Endothelial cell of hepatic sinusoid (primary cell): ENCODE measurements at regions not wholly inside any gene's neighbourhood (a gene's known extent, or its start where the extent isn't known, plus 50 kb on each side); places are given as distances from the start of the nearest gene placed in this dataset.

ENCODE experiments used
- in situ Hi-C: cut with HindIII; loops from 2 replicates; pipeline ENCODE4 v1.10.0; 2017; ENCODE audit warnings: low sequenced_read_pairs

GRCh38 chr21:14736672-14737071, 190.6 kb upstream of the SAMSN1 start:
- in situ Hi-C loops, result no loop called here

- in situ Hi-C loops, result no loop called here
These were observed 190.0 kb upstream of the SAMSN1 start for GRCh38 chr21:14736162-14736561.

- in situ Hi-C loops, result no loop called here
These were observed 188.7 kb upstream of the SAMSN1 start for GRCh38 chr21:14734833-14735232.

GRCh38 chr21:14734191-14734590, 188.1 kb upstream of the SAMSN1 start:
- in situ Hi-C loops, result no loop called here

GRCh38 chr21:14725219-14725618, 179.1 kb upstream of the SAMSN1 start:
- in situ Hi-C loops, result no loop called here

- in situ Hi-C loops, result no loop called here
These were observed 176.8 kb upstream of the SAMSN1 start for GRCh38 chr21:14722841-14723483.

- in situ Hi-C loops, result no loop called here
These were observed 174.1 kb upstream of the SAMSN1 start for GRCh38 chr21:14720237-14720636.

GRCh38 chr21:14718951-14719350, 172.8 kb upstream of the SAMSN1 start:
- in situ Hi-C loops, result no loop called here

- in situ Hi-C loops, result no loop called here
These were observed 170.8 kb upstream of the SAMSN1 start for GRCh38 chr21:14716761-14717396.

- in situ Hi-C loops, result no loop called here
These were observed 167.0 kb upstream of the SAMSN1 start for GRCh38 chr21:14713109-14713508.

GRCh38 chr21:14712121-14712715, 166.1 kb upstream of the SAMSN1 start:
- in situ Hi-C loops, result no loop called here

- in situ Hi-C loops, result no loop called here
These were observed 165.2 kb upstream of the SAMSN1 start for GRCh38 chr21:14711287-14711686.

- in situ Hi-C loops, result no loop called here
These were observed 161.5 kb upstream of the SAMSN1 start for GRCh38 chr21:14707511-14708020.

GRCh38 chr21:14706712-14707510, 160.8 kb upstream of the SAMSN1 start:
- in situ Hi-C loops, result no loop called here

- in situ Hi-C loops, result no loop called here
These were observed 153.6 kb upstream of the SAMSN1 start for GRCh38 chr21:14699433-14700407.

GRCh38 chr21:14697769-14698168, 151.7 kb upstream of the SAMSN1 start:
- in situ Hi-C loops, result no loop called here

GRCh38 chr21:14694817-14695216, 148.7 kb upstream of the SAMSN1 start:
- in situ Hi-C loops, result no loop called here

- in situ Hi-C loops, result no loop called here
These were observed 147.9 kb upstream of the SAMSN1 start for GRCh38 chr21:14693997-14694396.

- in situ Hi-C loops, result no loop called here
These were observed 145.8 kb upstream of the SAMSN1 start for GRCh38 chr21:14691914-14692313.

GRCh38 chr21:14690886-14691285, 144.8 kb upstream of the SAMSN1 start:
- in situ Hi-C loops, result no loop called here
